Activated naive CD4-positive, alpha-beta T cell treated with anti-CD3 and anti-CD28 coated beads for 36 hours (primary cell): ENCODE measurements at regions not wholly inside any gene's neighbourhood (a gene's known extent, or its start where the extent isn't known, plus 50 kb on each side); places are given as distances from the start of the nearest gene placed in this dataset.
"Not testable (repeated sequence)": the region's sequence is repeated elsewhere in the genome, so short reads cannot be mapped to it uniquely, and the experiment has no call there.

Experiments
- CTCF ChIA-PET: fragments of 350-600 bp; sonication (Branson Sonifier 250); formaldehyde crosslinking; loops from one replicate; lab custom pipeline; 2021; ENCODE audit warnings: antibody characterized with exemption; lab: Charles Lee
- DNase-seq: peaks from one replicate; pipeline ENCODE4 v3.0.0-alpha.2; 2020
- H3K27ac Mint-ChIP-seq: one replicate; pipeline ENCODE4 v1.8.0; 2021; ENCODE audit warnings: mild to moderate bottlenecking, mixed read lengths
- H3K27me3 Mint-ChIP-seq: one replicate; pipeline ENCODE4 v1.8.0; 2021; ENCODE audit warnings: low read depth, mixed read lengths
- H3K36me3 Mint-ChIP-seq: one replicate; pipeline ENCODE4 v1.8.0; 2021; ENCODE audit warnings: low read depth, mixed read lengths
- H3K4me1 Mint-ChIP-seq: one replicate; pipeline ENCODE4 v1.8.0; 2021; ENCODE audit warnings: low read depth, mixed read lengths
- H3K4me3 Mint-ChIP-seq: one replicate; pipeline ENCODE4 v1.8.0; 2021; ENCODE audit warnings: mild to moderate bottlenecking, moderate library complexity, mixed read lengths
- H3K9me3 Mint-ChIP-seq: one replicate; pipeline ENCODE4 v1.8.0; 2021; ENCODE audit warnings: mixed read lengths
- intact Hi-C: fragments of 100-400 bp; cut with micrococcal nuclease; formaldehyde crosslinking; loops from one replicate; pipeline ENCODE4 v1.15.1; 2023

DNA sequence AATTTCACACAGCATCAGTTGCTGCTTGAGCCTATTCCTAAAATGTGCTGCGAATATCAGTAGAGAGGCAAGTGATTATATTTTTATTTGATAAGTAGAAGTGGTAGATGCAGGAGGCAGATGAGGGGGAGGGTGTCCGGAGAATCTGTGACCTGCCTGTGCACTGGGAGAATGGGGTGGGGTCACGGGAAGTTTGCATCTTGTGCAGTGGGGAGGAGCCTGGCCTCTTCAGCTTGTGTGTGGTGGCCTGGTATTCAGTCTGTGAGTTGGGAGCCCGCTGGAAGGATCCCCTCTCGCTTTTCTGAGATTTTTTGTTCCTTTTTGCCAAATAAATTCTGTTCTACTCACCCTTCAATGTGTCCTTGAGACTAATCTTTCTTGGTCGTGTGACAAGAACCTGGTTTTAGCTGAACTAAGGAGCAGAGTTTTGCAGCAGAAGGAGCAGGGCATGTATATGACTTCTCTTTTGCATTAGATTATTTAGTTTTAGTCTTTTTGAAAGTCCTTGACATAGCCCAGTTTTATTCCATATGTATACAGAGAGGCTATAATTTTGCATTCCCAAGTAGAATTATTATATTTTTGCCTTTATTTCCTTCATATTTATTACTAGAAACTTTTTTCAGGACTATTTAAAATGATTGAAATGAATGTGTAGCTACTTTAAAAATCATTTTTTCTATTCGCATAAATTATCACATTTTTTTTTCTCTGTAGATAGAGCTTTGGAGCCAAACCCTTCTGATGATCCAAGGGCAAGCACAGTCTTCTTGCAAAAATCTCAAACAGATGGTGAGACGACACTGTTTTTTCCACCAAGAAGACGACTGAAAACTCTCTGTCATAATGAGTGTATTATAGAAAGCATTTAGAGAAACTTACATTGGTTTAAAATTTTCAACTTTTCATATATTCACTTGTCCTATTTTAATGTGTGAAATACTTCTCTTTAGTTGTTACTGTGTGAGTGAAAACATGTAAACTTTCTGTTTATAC is 1257.2 kb downstream of the UQCRFS1 start:
- DNase-seq: no peak
- H3K27ac Mint-ChIP-seq: no peak overlapping the region
- no peaks in the 10 kb centered on the region for H3K4me1 Mint-ChIP-seq
- H3K9me3 Mint-ChIP-seq: no peaks in the 10 kb centered on the region
- no peak overlapping the region for H3K4me3 Mint-ChIP-seq
- no peaks in the 10 kb centered on the region for H3K27me3 Mint-ChIP-seq
- H3K36me3 Mint-ChIP-seq: no peaks in the 10 kb centered on the region
- CTCF ChIA-PET: no interaction called here
- intact Hi-C loops: no loop called here

DNA sequence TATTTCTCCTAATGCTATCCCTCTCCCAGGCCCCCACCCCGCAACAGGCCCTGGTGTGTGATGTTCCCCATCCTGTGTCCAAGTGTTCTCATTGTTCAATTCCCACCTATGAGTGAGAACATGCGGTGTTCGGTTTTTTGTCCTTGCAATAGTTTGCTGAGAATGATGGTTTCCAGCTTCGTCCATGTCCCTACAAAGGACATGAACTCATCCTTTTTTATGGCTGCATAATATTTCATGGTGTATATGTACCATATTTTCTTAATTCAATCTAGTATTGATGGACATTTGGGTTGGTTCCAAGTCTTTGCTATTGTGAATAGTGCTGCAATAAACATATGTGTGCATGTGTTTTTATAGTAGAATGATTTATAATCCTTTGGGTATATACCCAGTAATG is 1270.3 kb downstream of the UQCRFS1 start:
- CTCF ChIA-PET, intact Hi-C loops, DNase-seq, H3K4me1 Mint-ChIP-seq, H3K27ac Mint-ChIP-seq, H3K36me3 Mint-ChIP-seq, H3K27me3 Mint-ChIP-seq, H3K4me3 Mint-ChIP-seq: not testable (repeated sequence)
- peaks cover 34% of the 10 kb centered on the region for H3K9me3 Mint-ChIP-seq

DNA sequence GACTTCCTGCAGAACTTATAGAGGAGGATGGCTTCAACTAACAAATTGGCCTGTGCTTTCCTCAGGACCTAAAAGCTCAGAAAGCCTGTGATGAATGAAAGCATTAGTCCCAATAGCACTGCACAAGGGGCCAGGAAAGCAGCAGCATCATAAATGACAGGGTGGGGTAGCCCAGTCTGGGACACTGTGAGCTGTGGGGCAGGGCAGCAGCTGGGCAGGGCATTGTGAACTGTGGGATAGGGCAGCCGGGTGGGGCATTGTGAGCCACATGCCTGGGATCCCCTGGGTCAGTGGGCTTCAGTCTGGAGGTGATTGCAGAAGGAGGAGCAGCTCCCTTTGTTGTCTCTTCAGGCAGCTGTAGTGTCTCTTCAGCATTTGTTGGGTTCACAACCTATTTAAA is 1276.8 kb downstream of the UQCRFS1 start:
- no peaks in the 10 kb centered on the region for H3K9me3 Mint-ChIP-seq
- no peaks in the 10 kb centered on the region for H3K36me3 Mint-ChIP-seq
- no peaks in the 10 kb centered on the region for H3K4me1 Mint-ChIP-seq
- DNase-seq: no peak
- H3K4me3 Mint-ChIP-seq: no peak overlapping the region
- H3K27me3 Mint-ChIP-seq: peaks cover 2% of the 10 kb centered on the region
- no peak overlapping the region for H3K27ac Mint-ChIP-seq
- intact Hi-C loops: no loop called here
- CTCF ChIA-PET: no interaction called here

DNA sequence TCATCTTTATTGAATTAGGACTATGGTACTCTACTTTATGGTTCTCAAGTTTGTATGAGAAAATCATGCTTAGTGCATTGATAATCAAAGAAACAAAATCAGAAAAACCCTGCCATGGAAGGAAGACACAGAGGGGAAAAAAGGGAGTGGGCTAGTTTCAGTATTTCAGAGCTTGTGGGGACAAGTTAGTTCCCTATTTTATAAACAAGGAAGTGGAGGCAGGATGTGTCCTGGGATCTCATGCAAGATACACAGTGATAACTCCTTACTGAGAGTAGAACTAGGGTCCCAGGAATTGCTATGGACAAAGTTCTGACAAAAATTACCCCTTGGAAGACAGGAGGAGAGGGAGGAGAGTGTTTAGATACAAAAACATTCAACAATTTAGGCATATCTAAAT is 1277.3 kb downstream of the UQCRFS1 start:
- no peaks in the 10 kb centered on the region for H3K9me3 Mint-ChIP-seq
- DNase-seq: no peak
- intact Hi-C loops: no loop called here
- H3K4me3 Mint-ChIP-seq: no peak overlapping the region
- H3K36me3 Mint-ChIP-seq: no peaks in the 10 kb centered on the region
- H3K27ac Mint-ChIP-seq: no peak overlapping the region
- H3K4me1 Mint-ChIP-seq: no peaks in the 10 kb centered on the region
- CTCF ChIA-PET: no interaction called here
- H3K27me3 Mint-ChIP-seq: peaks cover 2% of the 10 kb centered on the region

DNA sequence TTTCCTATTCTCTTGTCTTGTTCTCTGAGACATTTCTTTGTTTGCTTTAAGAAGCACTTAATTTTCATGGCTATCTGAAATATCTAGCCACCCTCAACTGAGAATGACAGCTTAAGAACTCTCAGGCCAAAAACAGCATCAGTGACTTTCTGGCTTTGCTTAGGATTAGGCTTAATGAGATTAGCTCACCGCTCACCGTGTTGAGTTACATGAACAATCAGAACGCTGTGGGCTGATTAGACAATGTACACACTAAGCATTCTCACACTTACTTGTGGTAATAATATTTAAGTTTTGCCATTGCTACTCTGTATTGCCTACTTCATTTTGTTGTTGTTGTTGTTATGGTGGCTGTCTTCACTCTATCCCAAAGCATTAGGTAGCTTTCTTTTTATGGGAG is 1283.6 kb downstream of the UQCRFS1 start:
- CTCF ChIA-PET: no interaction called here
- DNase-seq: no peak
- H3K4me3 Mint-ChIP-seq: no peak overlapping the region

DNA sequence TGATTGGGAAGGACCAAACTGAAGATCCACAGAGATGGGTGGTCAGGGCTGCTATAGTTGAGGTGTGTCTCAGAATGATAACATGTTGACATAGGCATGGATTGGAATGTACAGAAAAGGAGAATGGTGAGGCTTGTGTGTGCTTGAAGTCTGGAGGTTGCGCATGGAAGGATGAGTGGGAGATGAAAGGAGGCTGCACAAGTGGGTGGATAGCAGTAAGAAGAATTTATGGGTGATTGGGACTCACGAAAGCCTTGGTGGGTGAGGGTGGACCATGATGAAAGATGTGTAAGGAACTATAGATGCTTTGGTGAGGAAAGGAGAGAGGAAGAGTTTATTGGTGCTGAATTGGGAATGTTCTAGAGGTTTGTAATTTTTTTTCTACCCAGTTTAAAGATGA is 1287.7 kb downstream of the UQCRFS1 start:
- H3K27ac Mint-ChIP-seq: no peak overlapping the region
- CTCF ChIA-PET: no interaction called here
- H3K27me3 Mint-ChIP-seq: no peaks in the 10 kb centered on the region
- H3K4me3 Mint-ChIP-seq: no peak overlapping the region
- intact Hi-C loops: no loop called here
- no peak for DNase-seq
- peaks cover 8% of the 10 kb centered on the region for H3K9me3 Mint-ChIP-seq
- no peaks in the 10 kb centered on the region for H3K36me3 Mint-ChIP-seq
- H3K4me1 Mint-ChIP-seq: no peaks in the 10 kb centered on the region

More for the DNA sequence above, 1283.6 kb downstream of the UQCRFS1 start:
- Mint-ChIP-seq H3K9me3 (peaks cover 3% of the 10 kb centered on the region), H3K4me1 (no peaks in the 10 kb centered on the region), H3K27ac (no peak overlapping the region), H3K27me3 (peaks cover 1% of the 10 kb centered on the region), H3K36me3 (no peaks in the 10 kb centered on the region)
- intact Hi-C loops: no loop called here

DNA sequence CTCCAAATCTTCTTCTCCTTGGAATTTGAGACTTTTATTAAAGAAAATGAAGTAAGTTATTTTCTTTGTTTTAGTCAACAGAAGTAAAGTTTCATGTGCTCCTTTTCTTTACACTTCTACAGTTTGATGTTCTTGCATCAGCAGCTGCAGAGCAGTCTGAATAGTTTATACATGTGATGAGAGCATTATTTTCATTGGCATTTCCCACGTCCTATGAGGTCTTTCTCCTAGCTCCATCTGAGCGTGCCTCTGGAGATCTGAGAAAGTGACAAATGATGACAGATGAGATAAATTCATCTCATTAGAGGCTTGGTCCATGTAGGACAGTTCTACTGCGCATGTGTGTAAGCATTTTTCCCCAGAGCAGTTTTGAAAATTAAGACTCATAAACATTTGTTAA is 1290.0 kb downstream of the UQCRFS1 start:
- H3K4me3 Mint-ChIP-seq: no peak overlapping the region
- H3K36me3 Mint-ChIP-seq: no peaks in the 10 kb centered on the region
- no peak overlapping the region for H3K27ac Mint-ChIP-seq
- CTCF ChIA-PET: no interaction called here
- no peaks in the 10 kb centered on the region for H3K27me3 Mint-ChIP-seq
- intact Hi-C loops: no loop called here
- H3K9me3 Mint-ChIP-seq: peaks cover 8% of the 10 kb centered on the region
- DNase-seq: no peak
- H3K4me1 Mint-ChIP-seq: no peaks in the 10 kb centered on the region

DNA sequence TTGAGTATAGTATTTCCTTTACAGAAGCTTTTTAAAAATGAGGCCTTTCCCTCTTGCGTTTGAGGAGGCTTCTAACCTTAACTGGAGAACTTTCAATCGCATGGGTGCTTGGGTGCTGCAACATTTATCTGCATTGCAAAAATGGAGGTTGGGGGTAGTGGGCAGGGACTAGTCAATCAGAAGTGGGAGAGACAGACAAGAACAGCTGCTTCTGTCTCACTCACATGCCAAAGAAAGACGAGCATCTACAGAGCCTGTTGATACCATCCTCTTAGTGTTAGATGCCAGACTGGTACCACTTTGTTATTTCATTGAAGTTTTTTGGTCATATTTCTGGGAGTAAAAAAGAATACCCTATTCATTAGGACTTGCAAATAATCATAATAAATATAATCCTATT is 1292.2 kb downstream of the UQCRFS1 start:
- peaks cover 8% of the 10 kb centered on the region for H3K9me3 Mint-ChIP-seq
- no peak for DNase-seq
- H3K27me3 Mint-ChIP-seq: no peaks in the 10 kb centered on the region
- H3K36me3 Mint-ChIP-seq: no peaks in the 10 kb centered on the region
- CTCF ChIA-PET: no interaction called here
- no peaks in the 10 kb centered on the region for H3K4me1 Mint-ChIP-seq
- no peak overlapping the region for H3K27ac Mint-ChIP-seq
- intact Hi-C loops: no loop called here
- H3K4me3 Mint-ChIP-seq: no peak overlapping the region

DNA sequence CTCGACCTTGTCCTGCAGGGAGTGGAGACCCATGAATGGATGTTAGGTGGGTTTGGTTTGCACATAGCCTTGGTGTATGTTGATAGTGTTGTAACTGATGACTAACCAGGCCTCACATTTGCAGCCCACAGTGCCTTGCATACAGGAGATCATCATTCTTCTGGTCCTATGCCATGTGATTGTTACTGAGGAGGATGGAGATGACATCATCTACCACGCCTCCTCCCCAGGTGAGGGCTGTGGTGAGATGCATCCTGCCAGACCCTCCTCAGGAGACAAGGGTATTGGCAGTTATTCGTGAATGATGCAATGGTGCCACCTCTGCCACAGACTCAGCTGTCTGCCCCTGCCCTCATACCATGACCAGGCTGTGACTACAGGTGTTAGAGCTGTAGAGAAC is 1294.1 kb downstream of the UQCRFS1 start:
- no peak overlapping the region for H3K27ac Mint-ChIP-seq
- no peak overlapping the region for H3K4me3 Mint-ChIP-seq
- intact Hi-C loops: no loop called here
- CTCF ChIA-PET: no interaction called here
- no peak for DNase-seq
- H3K36me3 Mint-ChIP-seq: no peaks in the 10 kb centered on the region
- H3K4me1 Mint-ChIP-seq: no peaks in the 10 kb centered on the region
- peaks cover 4% of the 10 kb centered on the region for H3K9me3 Mint-ChIP-seq
- no peaks in the 10 kb centered on the region for H3K27me3 Mint-ChIP-seq

DNA sequence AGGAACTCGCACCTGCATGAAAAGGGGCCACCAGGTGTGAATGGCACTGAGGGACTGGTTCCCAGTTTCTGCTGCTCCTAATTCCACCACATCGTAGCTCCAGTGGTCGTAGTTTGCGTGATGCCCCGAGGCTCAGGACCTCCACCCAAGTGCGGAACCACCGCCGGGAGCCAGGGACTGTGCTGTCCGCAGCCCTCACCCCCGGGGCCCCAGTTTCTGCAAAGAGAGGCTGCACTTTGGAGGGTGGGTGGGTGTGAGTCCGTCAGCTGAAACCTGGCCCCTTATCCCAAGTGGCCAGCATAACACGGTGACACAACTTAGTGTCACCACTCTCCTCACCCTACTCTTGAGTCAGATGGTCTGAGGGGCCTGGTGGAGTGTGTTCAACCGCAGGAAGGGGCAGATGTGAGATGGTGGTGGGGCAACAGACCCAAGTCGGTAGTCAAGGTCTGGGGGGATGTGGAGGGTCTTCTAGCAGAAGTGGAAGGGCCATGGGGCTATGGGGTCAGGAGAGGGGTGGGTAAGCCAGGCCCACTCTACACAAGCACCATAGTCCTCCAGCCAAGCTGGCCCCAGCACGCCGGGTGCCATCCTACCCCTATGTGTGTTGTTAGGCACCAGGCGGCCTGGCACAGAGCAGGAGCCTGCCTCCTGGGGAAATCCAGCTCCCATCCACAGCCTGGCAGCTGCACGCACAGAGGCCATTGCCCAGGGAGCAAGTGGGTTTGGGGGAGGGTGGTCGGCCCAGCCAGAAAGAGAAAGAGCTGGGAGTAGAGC is 1301.6 kb downstream of the UQCRFS1 start:
- H3K27me3 Mint-ChIP-seq: no peaks in the 10 kb centered on the region
- intact Hi-C loops: no loop called here
- CTCF ChIA-PET: no interaction called here
- H3K27ac Mint-ChIP-seq: no peak overlapping the region
- H3K4me1 Mint-ChIP-seq: no peaks in the 10 kb centered on the region
- DNase-seq: no peak
- no peak overlapping the region for H3K4me3 Mint-ChIP-seq
- peaks cover 3% of the 10 kb centered on the region for H3K9me3 Mint-ChIP-seq
- H3K36me3 Mint-ChIP-seq: no peaks in the 10 kb centered on the region

DNA sequence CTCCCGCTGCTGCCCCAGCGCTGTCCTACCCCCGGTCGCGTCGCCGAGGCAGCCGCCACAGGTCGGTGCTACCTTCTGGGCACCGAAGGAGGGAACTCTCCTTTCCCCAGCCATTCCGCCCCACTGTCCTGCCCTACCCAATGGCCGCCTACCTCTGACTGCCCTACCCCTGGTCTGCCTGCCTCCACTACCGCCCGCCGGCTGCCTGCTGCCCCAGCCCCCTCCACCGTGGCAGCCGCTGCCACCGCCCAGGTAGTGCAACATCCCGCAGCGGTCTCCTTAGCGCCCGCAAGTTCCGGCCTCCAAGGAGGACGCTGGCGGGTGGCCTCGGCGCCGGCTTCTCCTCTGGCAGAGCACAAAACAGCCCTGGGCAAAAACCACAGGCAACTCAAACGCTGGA is 1303.1 kb downstream of the UQCRFS1 start:
- H3K4me3 Mint-ChIP-seq: no peak overlapping the region
- intact Hi-C loops: no loop called here
- CTCF ChIA-PET: no interaction called here
- no peaks in the 10 kb centered on the region for H3K4me1 Mint-ChIP-seq
- H3K36me3 Mint-ChIP-seq: no peaks in the 10 kb centered on the region
- no peaks in the 10 kb centered on the region for H3K27me3 Mint-ChIP-seq
- H3K9me3 Mint-ChIP-seq: peaks cover 3% of the 10 kb centered on the region
- no peak for DNase-seq
- H3K27ac Mint-ChIP-seq: no peak overlapping the region

DNA sequence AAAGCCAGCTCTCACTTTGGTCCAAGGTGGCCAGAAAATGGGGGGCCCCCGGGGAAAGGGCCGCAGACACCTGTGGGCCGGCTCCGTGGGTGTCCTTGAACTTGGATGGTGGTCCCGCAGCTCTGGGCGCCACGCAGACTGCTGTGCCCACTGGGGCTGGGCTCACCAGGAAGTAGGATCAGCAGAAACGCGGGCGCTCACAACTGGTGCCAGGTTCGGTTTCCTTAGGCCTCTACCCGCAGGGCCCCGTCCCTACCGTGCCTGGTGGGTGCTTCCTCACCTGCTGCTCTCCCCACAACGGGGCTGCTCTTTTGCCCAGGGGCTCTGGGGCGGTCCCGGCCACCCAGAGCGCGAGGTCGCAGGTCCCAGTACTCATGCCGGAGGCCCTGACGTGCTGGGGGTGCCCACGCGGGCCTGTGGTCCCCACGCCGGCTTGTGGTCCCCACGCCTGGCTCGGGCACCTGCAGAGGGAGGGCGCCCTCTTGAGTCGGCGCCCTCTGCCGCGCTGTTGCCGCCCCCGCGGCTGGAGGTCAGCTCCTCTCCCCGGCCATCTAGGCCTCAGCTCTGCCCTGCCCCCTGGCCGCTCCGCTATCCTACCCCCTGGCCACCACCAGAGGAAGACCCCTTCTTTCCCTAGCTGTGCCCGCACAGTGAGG is 1303.6 kb downstream of the UQCRFS1 start:
- intact Hi-C loops: no loop called here
- Mint-ChIP-seq H3K27me3 (no peaks in the 10 kb centered on the region), H3K36me3 (no peaks in the 10 kb centered on the region), H3K4me3 (no peak overlapping the region), H3K4me1 (no peaks in the 10 kb centered on the region), H3K9me3 (peaks cover 3% of the 10 kb centered on the region), H3K27ac (no peak overlapping the region)
- no peak for DNase-seq
- CTCF ChIA-PET: no interaction called here
